ENCODE measurements at regions not wholly inside any gene's neighbourhood (a gene's known extent, or its start where the extent isn't known, plus 50 kb on each side); places are given as distances from the start of the nearest gene placed in this dataset.

- H3K4me3 ChIP-seq: no peak overlapping the region
- no peak for ATAC-seq
- H3K36me3 ChIP-seq: no peaks in the 10 kb centered on the region
- no peak overlapping the region for H3K27ac ChIP-seq
- TF ChIP-seq POLR2A (IDR thresholded peaks at IDR 0.05): no peak
- TF ChIP-seq CTCF (IDR thresholded peaks at IDR 0.05): no peak
- no peak for TF ChIP-seq EP300 (IDR thresholded peaks at IDR 0.05)
- TF ChIP-seq POLR2AphosphoS5 (IDR thresholded peaks at IDR 0.05): no peak
- no peaks in the 10 kb centered on the region for H3K27me3 ChIP-seq
- H3K4me1 ChIP-seq: no peaks in the 10 kb centered on the region
- no peaks in the 10 kb centered on the region for H3K9me3 ChIP-seq
- 63 to 86% methylated on average over 2 to 3 of the region's 3 CpGs for WGBS, 2 donors (ENCODE audit: low coverage in 1 of 2)
Measured at GRCh38 chr5:89190515-89191265, 307.7 kb upstream of the MEF2C start.

GRCh38 chr5:89187883-89188465, 305.0 kb upstream of the MEF2C start:
- Histone ChIP-seq H3K4me3 (no peak overlapping the region), H3K27me3 (no peaks in the 10 kb centered on the region)

GRCh38 chr5:89187268-89187667, 304.3 kb upstream of the MEF2C start:
- Histone ChIP-seq H3K27ac (no peak overlapping the region), H3K27me3 (no peaks in the 10 kb centered on the region), H3K36me3 (no peaks in the 10 kb centered on the region), H3K9me3 (no peaks in the 10 kb centered on the region), H3K4me1 (no peaks in the 10 kb centered on the region), H3K4me3 (no peak overlapping the region)
- ATAC-seq: no peak
- TF ChIP-seq CTCF (IDR thresholded peaks at IDR 0.05) (no peak), EP300 (IDR thresholded peaks at IDR 0.05) (no peak), POLR2A (IDR thresholded peaks at IDR 0.05) (no peak), POLR2AphosphoS5 (IDR thresholded peaks at IDR 0.05) (no peak)

More at GRCh38 chr5:89187883-89188465, 305.0 kb upstream of the MEF2C start:
- TF ChIP-seq POLR2AphosphoS5 (IDR thresholded peaks at IDR 0.05): no peak
- TF ChIP-seq EP300 (IDR thresholded peaks at IDR 0.05): no peak
- TF ChIP-seq POLR2A (IDR thresholded peaks at IDR 0.05): no peak
- TF ChIP-seq CTCF (IDR thresholded peaks at IDR 0.05): no peak
- no peaks in the 10 kb centered on the region for H3K36me3 ChIP-seq
- WGBS, 2 donors (ENCODE audit: low coverage in 1 of 2): 94 to 100% methylated on average over 1 of the region's 1 CpG
- no peak overlapping the region for H3K27ac ChIP-seq
- H3K4me1 ChIP-seq: no peaks in the 10 kb centered on the region
- ATAC-seq: no peak
- H3K9me3 ChIP-seq: no peaks in the 10 kb centered on the region

- no peaks in the 10 kb centered on the region for H3K9me3 ChIP-seq
- H3K36me3 ChIP-seq: no peaks in the 10 kb centered on the region
- H3K27me3 ChIP-seq: no peaks in the 10 kb centered on the region
- ATAC-seq: no peak
- TF ChIP-seq CTCF (IDR thresholded peaks at IDR 0.05) (no peak), POLR2A (IDR thresholded peaks at IDR 0.05) (no peak), POLR2AphosphoS5 (IDR thresholded peaks at IDR 0.05) (no peak), EP300 (IDR thresholded peaks at IDR 0.05) (no peak)
- no peak overlapping the region for H3K4me3 ChIP-seq
- no peak overlapping the region for H3K27ac ChIP-seq
- H3K4me1 ChIP-seq: no peaks in the 10 kb centered on the region
Measured at GRCh38 chr5:89181546-89181945, 298.6 kb upstream of the MEF2C start.

GRCh38 chr5:89179731-89180130, 296.7 kb upstream of the MEF2C start:
- WGBS, 2 donors (ENCODE audit: low coverage in 1 of 2): 87 to 92% methylated on average over 2 to 3 of the region's 3 CpGs
- TF ChIP-seq CTCF (IDR thresholded peaks at IDR 0.05) (no peak), POLR2AphosphoS5 (IDR thresholded peaks at IDR 0.05) (no peak), EP300 (IDR thresholded peaks at IDR 0.05) (no peak), POLR2A (IDR thresholded peaks at IDR 0.05) (no peak)
- no peaks in the 10 kb centered on the region for H3K36me3 ChIP-seq
- H3K27ac ChIP-seq: no peak overlapping the region
- H3K4me1 ChIP-seq: no peaks in the 10 kb centered on the region
- H3K4me3 ChIP-seq: no peak overlapping the region
- ATAC-seq: no peak
- no peaks in the 10 kb centered on the region for H3K9me3 ChIP-seq
- no peaks in the 10 kb centered on the region for H3K27me3 ChIP-seq
